IgD-negative memory B cell (primary cell): ENCODE measurements at regions not wholly inside any gene's neighbourhood (a gene's known extent, or its start where the extent isn't known, plus 50 kb on each side); places are given as distances from the start of the nearest gene placed in this dataset.

Experiments used
- H3K27ac Mint-ChIP-seq, 3 donors: one replicate each; pipeline ENCODE4 v1.8.0; 2020 to 2022; ENCODE audit warnings: mild to moderate bottlenecking in 3 of 3, mixed read lengths in 3 of 3, moderate library complexity in 1 of 3
- H3K27me3 Mint-ChIP-seq: one replicate; pipeline ENCODE4 v1.8.0; 2021; ENCODE audit warnings: mixed read lengths
- H3K36me3 Mint-ChIP-seq: one replicate; pipeline ENCODE4 v1.8.0; 2020; ENCODE audit warnings: mild to moderate bottlenecking, mixed read lengths
- H3K4me1 Mint-ChIP-seq, 3 donors: one replicate each; pipeline ENCODE4 v1.8.0; 2020 to 2022; ENCODE audit warnings: mixed read lengths in 3 of 3, mild to moderate bottlenecking in 1 of 3
- H3K4me3 Mint-ChIP-seq, 4 donors: one replicate each; pipeline ENCODE4 v1.8.0; 2020 to 2022; ENCODE audit warnings: mild to moderate bottlenecking in 4 of 4, mixed read lengths in 4 of 4, moderate library complexity in 3 of 4
- H3K9me3 Mint-ChIP-seq, 3 donors: one replicate each; pipeline ENCODE4 v1.8.0; 2020 to 2021; ENCODE audit warnings: mixed read lengths in 3 of 3, mild to moderate bottlenecking in 1 of 3

DNA sequence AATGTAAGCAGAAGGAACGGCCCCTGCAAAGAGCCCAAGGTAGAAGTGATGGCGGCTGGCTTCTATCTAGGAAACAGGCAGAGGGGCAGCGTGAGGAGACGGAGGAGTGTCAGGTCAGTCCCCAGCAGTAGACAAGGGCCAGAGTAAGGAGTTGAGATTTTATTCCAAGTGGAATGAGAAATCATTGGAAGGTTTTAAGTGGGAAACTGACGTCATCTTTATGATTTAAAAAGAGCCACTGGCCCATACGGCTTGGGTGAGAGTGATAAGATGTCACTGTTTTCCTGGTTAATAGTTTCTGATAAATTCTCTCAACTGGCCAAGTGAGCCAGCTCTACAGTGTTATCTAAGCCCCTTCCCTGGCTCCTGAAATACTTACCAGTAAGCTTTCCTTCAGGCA, 103.2 kb upstream of the CAMK1G start:
- Mint-ChIP-seq H3K9me3 (no peaks in the 10 kb centered on the region), H3K36me3 (no peaks in the 10 kb centered on the region), H3K4me1 (peaks cover 0 to 1% (median 0%) of the 10 kb centered on the region in 3 donors), H3K4me3 (no peak overlapping the region), H3K27me3 (no peaks in the 10 kb centered on the region), H3K27ac (no peak overlapping the region)

DNA sequence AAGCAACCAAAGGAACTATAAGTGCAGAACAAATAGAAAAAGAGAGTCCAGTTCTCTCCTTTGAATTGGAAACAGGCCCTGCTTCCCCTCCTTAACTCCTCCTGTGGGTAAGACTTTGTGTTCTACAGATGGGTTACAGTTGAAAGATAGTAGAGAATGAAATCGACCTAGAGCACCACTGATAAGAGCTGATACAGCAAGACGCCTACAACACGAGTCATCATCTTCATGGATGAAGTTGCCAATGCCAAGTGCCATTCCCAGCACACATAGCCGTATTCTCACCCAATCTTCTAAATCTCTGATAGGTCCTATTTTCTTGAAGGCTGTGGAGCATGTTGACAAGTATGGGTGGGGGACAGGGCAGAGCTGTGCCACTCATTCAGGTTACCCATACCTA, 99.8 kb upstream of the CAMK1G start:
- Mint-ChIP-seq H3K36me3 (no peaks in the 10 kb centered on the region), H3K27me3 (peaks cover 1% of the 10 kb centered on the region)

DNA sequence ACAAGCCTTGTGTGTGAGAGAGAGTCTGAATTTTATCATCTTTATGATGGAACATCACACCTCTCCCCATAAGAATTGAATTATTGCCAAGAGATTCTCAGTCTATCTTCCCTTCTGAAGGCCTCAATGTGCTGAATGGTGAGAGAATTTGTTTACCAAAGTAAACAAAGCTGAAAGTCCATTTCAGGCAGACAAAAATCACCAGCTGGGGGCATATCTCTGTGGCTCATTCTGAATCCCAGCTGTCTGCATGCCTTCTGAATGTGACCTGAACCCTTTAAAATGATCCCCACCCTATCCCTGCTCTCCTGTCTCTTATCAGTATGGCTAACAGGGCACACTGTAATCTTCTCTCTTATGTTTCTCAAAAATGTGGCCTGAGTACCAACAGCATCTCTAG, 99.1 kb upstream of the CAMK1G start:
- peaks cover 0 to 1% (median 0%) of the 10 kb centered on the region in 3 donors for H3K4me1 Mint-ChIP-seq
- H3K36me3 Mint-ChIP-seq, result no peaks in the 10 kb centered on the region
- peaks cover 1% of the 10 kb centered on the region for H3K27me3 Mint-ChIP-seq
- H3K9me3 Mint-ChIP-seq, result no peaks in the 10 kb centered on the region
- H3K4me3 Mint-ChIP-seq, result no peak overlapping the region
- no peak overlapping the region for H3K27ac Mint-ChIP-seq

More for the DNA sequence above, 99.8 kb upstream of the CAMK1G start:
- Mint-ChIP-seq H3K4me3 (no peak overlapping the region), H3K27ac (no peak overlapping the region), H3K4me1 (peaks cover 0 to 1% (median 0%) of the 10 kb centered on the region in 3 donors), H3K9me3 (no peaks in the 10 kb centered on the region)

DNA sequence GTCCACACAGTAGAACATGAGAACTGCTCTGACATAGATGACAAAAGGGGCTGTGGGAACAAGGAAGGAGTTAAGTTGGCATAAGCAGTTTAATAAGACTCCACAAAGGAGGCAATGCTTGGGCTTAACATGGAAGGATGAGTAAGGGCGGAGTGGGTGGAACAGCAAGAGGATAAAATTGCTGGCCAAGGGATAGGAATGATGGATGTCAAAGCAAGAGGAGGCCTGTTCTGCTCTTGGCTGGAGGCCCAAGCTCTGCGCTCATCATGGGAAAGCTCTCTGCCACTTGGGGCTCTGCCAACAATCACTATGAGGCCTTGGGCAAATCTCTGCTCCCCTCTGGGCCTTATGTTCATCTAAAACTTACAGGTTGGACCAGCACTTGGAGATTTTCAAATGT, 98.3 kb upstream of the CAMK1G start:
- no peak overlapping the region for H3K4me3 Mint-ChIP-seq
- peaks cover 1% of the 10 kb centered on the region for H3K27me3 Mint-ChIP-seq
- no peak overlapping the region for H3K27ac Mint-ChIP-seq
- H3K36me3 Mint-ChIP-seq, result no peaks in the 10 kb centered on the region
- no peaks in the 10 kb centered on the region for H3K9me3 Mint-ChIP-seq
- no peaks in the 10 kb centered on the region for H3K4me1 Mint-ChIP-seq

DNA sequence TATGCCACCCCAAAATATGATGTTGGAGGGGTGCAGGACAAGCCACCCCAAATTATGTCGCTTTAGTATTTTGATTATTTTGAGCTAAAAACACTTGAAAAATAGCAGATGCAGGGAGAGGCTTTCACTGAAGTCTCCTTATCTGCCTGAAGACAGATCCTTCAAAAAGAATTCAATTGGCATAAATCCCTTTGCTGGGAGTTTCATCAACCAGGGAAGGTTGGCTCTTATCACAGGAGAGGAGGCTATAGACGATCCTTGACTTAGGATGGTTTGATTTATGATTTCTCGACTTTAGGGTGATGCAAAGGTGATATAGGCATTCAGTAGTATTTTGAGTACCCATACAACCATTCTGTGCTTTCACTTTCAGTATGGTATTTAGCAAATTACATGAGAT, 97.8 kb upstream of the CAMK1G start:
- Mint-ChIP-seq H3K4me3 (no peak overlapping the region), H3K4me1 (no peaks in the 10 kb centered on the region), H3K9me3 (no peaks in the 10 kb centered on the region), H3K27me3 (peaks cover 1% of the 10 kb centered on the region), H3K36me3 (no peaks in the 10 kb centered on the region), H3K27ac (no peak overlapping the region)

- Mint-ChIP-seq H3K9me3 (no peaks in the 10 kb centered on the region), H3K4me1 (peaks cover 0 to under 1% (median 0%) of the 10 kb centered on the region in 3 donors), H3K27ac (no peak overlapping the region), H3K4me3 (no peak overlapping the region), H3K27me3 (peaks cover 1% of the 10 kb centered on the region), H3K36me3 (no peaks in the 10 kb centered on the region)
Observed at GRCh38 chr1:209486861-209487593, 96.5 kb upstream of the CAMK1G start.

DNA sequence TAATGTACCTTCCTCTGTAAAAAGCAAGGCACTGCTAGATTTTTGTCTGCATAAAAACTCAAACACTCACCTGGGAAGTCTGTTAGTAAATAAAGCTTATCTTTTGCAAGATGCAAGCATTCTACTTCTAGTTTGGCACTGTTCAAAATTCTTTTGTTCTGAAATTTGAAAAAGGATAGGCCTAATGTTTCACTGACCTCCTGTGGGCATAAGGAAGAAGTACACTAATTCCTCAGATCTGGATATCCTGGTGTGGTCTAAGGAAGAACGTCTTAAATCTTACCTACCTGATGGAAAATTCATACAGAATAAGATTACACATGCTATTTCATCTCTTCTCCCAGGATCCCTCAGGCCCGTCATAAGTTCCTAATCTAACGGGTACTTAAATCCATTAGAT, 93.5 kb upstream of the CAMK1G start:
- Mint-ChIP-seq H3K9me3 (no peaks in the 10 kb centered on the region), H3K4me1 (peaks cover 0 to 2% (median 0%) of the 10 kb centered on the region in 3 donors), H3K4me3 (no peak overlapping the region), H3K36me3 (no peaks in the 10 kb centered on the region), H3K27me3 (peaks cover 1% of the 10 kb centered on the region), H3K27ac (no peak overlapping the region)

DNA sequence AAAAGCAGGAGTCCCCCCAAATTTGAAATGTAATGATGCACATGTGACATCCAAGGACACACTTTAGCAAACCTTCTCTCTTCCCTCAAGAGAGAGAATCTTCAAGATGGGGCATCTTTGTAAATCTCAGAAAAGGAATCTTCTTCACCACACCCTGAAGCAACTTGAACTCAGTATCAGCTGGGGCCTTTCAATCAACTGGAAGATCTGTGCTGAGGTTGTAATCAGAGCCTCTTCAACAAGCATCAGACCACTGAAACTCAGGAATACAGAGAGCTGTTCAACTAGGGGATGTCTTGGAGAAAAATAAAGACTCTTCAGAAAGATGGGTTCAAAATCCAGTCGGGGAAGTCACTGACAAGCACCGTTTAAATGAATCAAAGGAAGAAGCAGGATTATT, 92.5 kb upstream of the CAMK1G start:
- Mint-ChIP-seq H3K27ac (no peak overlapping the region), H3K36me3 (no peaks in the 10 kb centered on the region), H3K4me1 (peaks cover 0 to 2% (median 0%) of the 10 kb centered on the region in 3 donors), H3K4me3 (no peak overlapping the region), H3K27me3 (peaks cover 1% of the 10 kb centered on the region), H3K9me3 (no peaks in the 10 kb centered on the region)

- Mint-ChIP-seq H3K4me1 (peaks cover 0 to 2% (median 0%) of the 10 kb centered on the region in 3 donors), H3K27ac (no peak overlapping the region), H3K36me3 (no peaks in the 10 kb centered on the region), H3K9me3 (no peaks in the 10 kb centered on the region), H3K27me3 (peaks cover 1% of the 10 kb centered on the region), H3K4me3 (no peak overlapping the region)
Observed at GRCh38 chr1:209491496-209491895, 92.0 kb upstream of the CAMK1G start.

- Mint-ChIP-seq H3K36me3 (no peaks in the 10 kb centered on the region), H3K9me3 (peaks cover 0 to 3% (median 3%) of the 10 kb centered on the region in 3 donors), H3K27me3 (peaks cover 1% of the 10 kb centered on the region), H3K4me3 (no peak overlapping the region), H3K27ac (no peak overlapping the region), H3K4me1 (peaks cover 0 to 2% (median 0%) of the 10 kb centered on the region in 3 donors)
Observed at GRCh38 chr1:209491897-209492296, 91.6 kb upstream of the CAMK1G start.

DNA sequence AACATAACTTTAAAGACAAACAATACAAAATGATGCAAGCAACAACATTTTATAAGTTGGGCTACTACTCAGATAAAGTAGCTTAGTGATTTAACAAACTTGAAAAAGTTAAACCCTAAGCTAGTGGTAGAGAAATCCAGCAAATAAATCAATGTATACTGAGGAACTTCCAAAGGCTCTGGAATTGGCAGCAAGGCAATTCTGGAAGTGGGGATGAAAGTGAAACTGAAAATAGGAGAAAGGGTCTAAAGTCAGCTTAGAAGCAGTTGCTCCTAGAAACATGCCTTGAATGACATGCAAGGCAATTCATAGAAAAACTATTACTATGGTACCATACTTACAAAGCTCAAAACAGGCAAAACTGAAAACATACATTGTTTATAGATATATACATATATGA, 90.0 kb upstream of the CAMK1G start:
- Mint-ChIP-seq H3K4me1 (peaks cover 0 to 2% (median 0%) of the 10 kb centered on the region in 3 donors), H3K36me3 (no peaks in the 10 kb centered on the region), H3K27me3 (no peaks in the 10 kb centered on the region), H3K4me3 (no peak overlapping the region), H3K27ac (no peak overlapping the region), H3K9me3 (peaks cover 0 to 10% (median 3%) of the 10 kb centered on the region in 3 donors)

DNA sequence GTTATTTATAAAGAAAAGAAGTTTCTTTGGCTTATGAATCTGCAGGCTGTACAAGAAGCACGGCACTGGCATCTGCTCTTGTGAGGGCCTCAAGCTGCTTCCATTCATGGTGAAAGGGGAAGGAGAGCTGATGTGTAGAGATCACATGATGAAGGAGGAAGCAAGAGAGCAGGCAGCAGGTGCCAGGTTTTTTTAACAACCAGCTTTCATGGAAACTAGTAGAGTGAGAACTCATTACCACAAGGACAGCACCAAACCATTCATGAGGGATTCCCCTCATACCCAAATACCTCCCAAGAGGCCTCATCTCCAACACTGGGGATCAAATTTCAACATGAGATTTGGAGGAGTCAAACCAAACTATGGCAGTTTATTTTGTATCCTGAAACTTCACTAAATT, 85.8 kb upstream of the CAMK1G start:
- H3K4me1 Mint-ChIP-seq, result no peaks in the 10 kb centered on the region
- H3K4me3 Mint-ChIP-seq, result no peak overlapping the region
- peaks cover 1% of the 10 kb centered on the region for H3K36me3 Mint-ChIP-seq
- peaks cover 9 to 18% (median 14%) of the 10 kb centered on the region in 3 donors for H3K9me3 Mint-ChIP-seq
- no peaks in the 10 kb centered on the region for H3K27me3 Mint-ChIP-seq
- no peak overlapping the region for H3K27ac Mint-ChIP-seq

GRCh38 chr1:209500993-209501392, 82.5 kb upstream of the CAMK1G start:
- no peak overlapping the region for H3K27ac Mint-ChIP-seq
- H3K27me3 Mint-ChIP-seq, result no peaks in the 10 kb centered on the region
- H3K36me3 Mint-ChIP-seq, result peaks cover 1% of the 10 kb centered on the region
- no peak overlapping the region for H3K4me3 Mint-ChIP-seq
- no peaks in the 10 kb centered on the region for H3K4me1 Mint-ChIP-seq
- peaks cover 9 to 18% (median 14%) of the 10 kb centered on the region in 3 donors for H3K9me3 Mint-ChIP-seq

DNA sequence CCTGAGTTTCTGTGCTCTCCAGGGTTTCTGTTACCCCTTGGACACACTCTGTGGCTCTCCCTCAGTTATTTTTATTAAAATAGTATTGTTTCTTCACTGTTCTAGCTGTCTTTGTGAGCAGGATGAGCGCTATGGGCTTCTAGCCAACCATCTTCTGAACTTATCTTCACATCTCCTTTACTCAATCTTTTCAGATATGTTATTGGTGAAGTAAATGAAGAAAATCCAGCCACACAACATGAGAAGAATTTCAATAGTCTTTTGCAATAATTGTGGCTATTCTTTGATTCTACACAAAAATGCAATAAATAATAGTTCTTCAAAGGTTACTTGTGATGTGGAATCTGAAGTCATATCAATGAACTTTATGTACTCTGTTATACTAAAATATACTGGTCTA, 80.3 kb upstream of the CAMK1G start:
- Mint-ChIP-seq H3K4me1 (no peaks in the 10 kb centered on the region), H3K36me3 (peaks cover 1% of the 10 kb centered on the region), H3K4me3 (no peak overlapping the region), H3K27me3 (no peaks in the 10 kb centered on the region), H3K27ac (no peak overlapping the region), H3K9me3 (peaks cover 8 to 10% (median 9%) of the 10 kb centered on the region in 3 donors)

DNA sequence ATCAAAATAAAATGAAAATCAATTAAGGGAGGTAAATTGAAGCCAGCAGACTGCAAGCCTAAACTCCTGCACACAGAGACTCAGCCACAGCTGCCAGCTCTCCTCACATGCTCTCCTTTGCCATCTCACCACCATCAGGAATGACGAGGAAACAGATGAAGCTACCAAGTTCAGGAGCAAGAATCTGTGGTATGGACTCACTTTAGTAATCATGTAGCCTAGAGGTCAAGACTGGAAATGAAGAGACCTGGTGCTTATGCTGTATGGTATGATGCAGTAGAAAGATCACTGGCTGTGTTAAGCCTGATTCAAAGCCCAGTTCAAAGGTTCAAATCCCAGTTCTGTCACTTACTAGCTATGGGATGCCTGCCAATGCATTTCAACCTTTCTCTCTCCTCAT, 78.9 kb upstream of the CAMK1G start:
- Mint-ChIP-seq H3K9me3 (peaks cover 8 to 10% (median 9%) of the 10 kb centered on the region in 3 donors), H3K27me3 (no peaks in the 10 kb centered on the region), H3K4me1 (no peaks in the 10 kb centered on the region), H3K27ac (no peak overlapping the region), H3K36me3 (peaks cover 1% of the 10 kb centered on the region), H3K4me3 (no peak overlapping the region)

- no peak overlapping the region for H3K27ac Mint-ChIP-seq
- H3K9me3 Mint-ChIP-seq, result peaks cover 8 to 10% (median 9%) of the 10 kb centered on the region in 3 donors
- H3K4me1 Mint-ChIP-seq, result no peaks in the 10 kb centered on the region
- H3K36me3 Mint-ChIP-seq, result peaks cover 1% of the 10 kb centered on the region
- no peak overlapping the region for H3K4me3 Mint-ChIP-seq
- H3K27me3 Mint-ChIP-seq, result no peaks in the 10 kb centered on the region
Observed at GRCh38 chr1:209505044-209505443, 78.5 kb upstream of the CAMK1G start.
